K562 (cell line): ENCODE measurements at regions not wholly inside any gene's neighbourhood (a gene's known extent, or its start where the extent isn't known, plus 50 kb on each side); places are given as distances from the start of the nearest gene placed in this dataset.

ENCODE experiments used
- ATAC-seq: fragments of 200-7000 bp; cut with Tn5 transposase; 3 replicates; pipeline ENCODE4 v1.9.1; 2020; ENCODE audit warnings: moderate library complexity
- BruUV-seq: library from RNA; stranded (reverse); fragments of 400-500 nt; replicated peaks from 2 replicates; lab custom pipeline; 2021; lab: Mats Ljungman, UMichigan
- CTCF ChIA-PET: fragments of 300-600 bp; formaldehyde crosslinking; extraction: SDS; loops from one replicate; lab custom pipeline; 2021; ENCODE audit warnings: low intra/inter-chr PET ratio; lab: Yijun Ruan, JAX
- POLR2A ChIA-PET: fragments of 300-600, 350-650 bp; sonication (Branson Sonifier 250); formaldehyde crosslinking; extraction: SDS; loops from one replicate; lab custom pipeline; 2021; ENCODE audit warnings: antibody characterized with exemption, inconsistent platforms; lab: Yijun Ruan, JAX
- DNase-seq, 4 experiments: peaks; one replicate each; pipeline versions ENCODE4 v3.0.0 to v3.0.0-alpha.2; 2011 to 2018; ENCODE audit warnings: low spot score in 3 of 4, mixed read lengths in 3 of 4; ENCODE audit errors: extremely low read depth in 1 of 4
- FAIRE-seq: peaks from 2 replicates; lab custom pipeline; 2011; peaks lifted over from hg19 to GRCh38; lab: Jason Lieb, UNC
- H2AFZ ChIP-seq: 2 replicates; pipeline ENCODE4 v1.6.0; 2011; ENCODE audit warnings: low read depth, low read length, control low read depth, inconsistent platforms
- H3K27ac ChIP-seq: fragments of 200-600 bp; 3 replicates; pipeline ENCODE4 v1.8.0; 2011; ENCODE audit warnings: low read depth, mild to moderate bottlenecking, control low read depth, inconsistent platforms, low read length, moderate library complexity, mixed read lengths; ENCODE audit errors: extremely low read depth
- H3K27me3 ChIP-seq, 2 experiments: fragments of 300-600 bp in 1 of 2; 2 replicates in 1 of 2; 3 replicates in 1 of 2; pipeline versions ENCODE4 v1.6.0 to v1.8.0; 2011; ENCODE audit warnings: inconsistent platforms in 2 of 2, low read length in 2 of 2, mild to moderate bottlenecking in 1 of 2, mixed read lengths in 1 of 2, moderate library complexity in 1 of 2; ENCODE audit not compliant: control insufficient read depth in 2 of 2, insufficient read depth in 2 of 2
- H3K36me3 ChIP-seq: fragments of 300-600 bp; 3 replicates; pipeline ENCODE4 v1.8.0; 2011; ENCODE audit warnings: mild to moderate bottlenecking, low read length, inconsistent platforms; ENCODE audit not compliant: control insufficient read depth, insufficient read depth
- H3K4me1 ChIP-seq, 2 experiments: fragments of 200-600 bp in 1 of 2; replicated peaks in 1 of 2; 2 replicates in 1 of 2; 3 replicates in 1 of 2; pipeline versions ENCODE4 v1.5.1 to v1.8.0; 2011; ENCODE audit warnings: inconsistent platforms in 2 of 2, low read length in 2 of 2, mild to moderate bottlenecking in 1 of 2, mixed read lengths in 1 of 2, moderate library complexity in 1 of 2; ENCODE audit not compliant: control insufficient read depth in 2 of 2, insufficient read depth in 2 of 2
- H3K4me2 ChIP-seq: 2 replicates; pipeline ENCODE4 v1.6.1; 2011; ENCODE audit warnings: low read length, control low read depth, inconsistent platforms, mixed read lengths; ENCODE audit not compliant: insufficient read depth
- H3K4me3 ChIP-seq: fragments of 200-600 bp; sonication (generic), shearing (Covaris generic); 2 replicates; pipeline ENCODE4 v1.5.1; 2016; ENCODE audit warnings: control low read depth, inconsistent platforms
- H3K79me2 ChIP-seq: fragments of 200-600 bp; 3 replicates; pipeline ENCODE4 v1.8.0; 2011; ENCODE audit warnings: low read length, inconsistent platforms; ENCODE audit not compliant: control insufficient read depth, insufficient read depth
- H3K9ac ChIP-seq, 2 experiments: 2 replicates each; pipeline versions ENCODE4 v1.6.0 to v1.6.1; 2011; ENCODE audit warnings: low read depth in 2 of 2, low read length in 2 of 2, control low read depth in 1 of 2, inconsistent platforms in 1 of 2, mild to moderate bottlenecking in 1 of 2, mixed read lengths in 1 of 2; ENCODE audit not compliant: insufficient read depth in 1 of 2
- H3K9me1 ChIP-seq: one replicate; pipeline ENCODE4 v1.6.0; 2011; ENCODE audit warnings: inconsistent platforms, mild to moderate bottlenecking, low read length, moderate library complexity; ENCODE audit not compliant: control insufficient read depth, insufficient read depth
- H3K9me3 ChIP-seq: replicated peaks from 2 replicates; pipeline ENCODE4 v1.5.1; 2011; ENCODE audit warnings: low read depth, low read length, inconsistent platforms; ENCODE audit not compliant: control insufficient read depth, insufficient read depth
- H4K20me1 ChIP-seq: replicated peaks from 2 replicates; pipeline ENCODE4 v1.6.1; 2011; ENCODE audit warnings: low read length, inconsistent platforms, mixed read lengths; ENCODE audit not compliant: control insufficient read depth, insufficient read depth
- CUX1 ChIP-seq: fragments of 200-800 bp; sonication (Bioruptor generic); IDR thresholded peaks from 2 replicates; pipeline ENCODE4 v1.6.1; 2016; ENCODE audit warnings: missing genetic modification characterization, missing compliant biosample characterization
- DACH1 ChIP-seq: fragments of 450-650 bp; IDR thresholded peaks from 2 replicates; pipeline ENCODE4 v1.6.1; 2018; ENCODE audit not compliant: partially characterized antibody
- E2F1 ChIP-seq: sonication (generic); formaldehyde crosslinking; IDR thresholded peaks from 2 replicates; pipeline ENCODE4 v1.8.1; 2023; ENCODE audit warnings: mild to moderate bottlenecking, missing genetic modification reagents, moderate library complexity
- GTF2B ChIP-seq: IDR thresholded peaks from 2 replicates; pipeline ENCODE4 v1.6.1; 2011; ENCODE audit not compliant: insufficient read length; ENCODE audit errors: extremely low read depth
- HLTF ChIP-seq: fragments of 450-650 bp; IDR thresholded peaks from 2 replicates; pipeline ENCODE4 v1.6.1; 2016
- SP2 ChIP-seq: IDR thresholded peaks from 2 replicates; pipeline ENCODE4 v1.6.1; 2011; ENCODE audit warnings: mild to moderate bottlenecking, low read depth, low read length, moderate library complexity; ENCODE audit not compliant: poor library complexity, severe bottlenecking; ENCODE audit errors: extremely low read depth
- SREBF1 ChIP-seq: fragments of 150-350 bp; IDR thresholded peaks from 2 replicates; pipeline ENCODE4 v1.6.1; 2014; ENCODE audit warnings: antibody characterized with exemption, low read depth, low read length, borderline replicate concordance
- TAF15 ChIP-seq: fragments of 200-400 bp; formaldehyde crosslinking; IDR thresholded peaks from 2 replicates; pipeline ENCODE4 v1.6.1; 2017; ENCODE audit warnings: mild to moderate bottlenecking, low read depth, low read length, moderate library complexity
- ZBTB5 ChIP-seq: fragments of 450-650 bp; IDR thresholded peaks from 2 replicates; pipeline ENCODE4 v1.6.1; 2017; ENCODE audit warnings: antibody characterized with exemption
- ZKSCAN1 ChIP-seq: fragments of 150-350 bp; IDR thresholded peaks from 2 replicates; pipeline ENCODE4 v1.6.1; 2016; ENCODE audit warnings: low read depth, low read length
- ZNF449 ChIP-seq: fragments of 250-450 bp; sonication (Bioruptor Pico); IDR thresholded peaks from 2 replicates; pipeline ENCODE4 v1.8.0; 2022; ENCODE audit warnings: moderate library complexity, mild to moderate bottlenecking, inconsistent platforms
- ZNF699 ChIP-seq: fragments of 250-450 bp; sonication (Bioruptor Pico); IDR thresholded peaks from 2 replicates; pipeline ENCODE4 v1.8.0; 2021; ENCODE audit warnings: mild to moderate bottlenecking, moderate library complexity; ENCODE audit not compliant: insufficient replicate concordance
- WGBS: fragments of 100-300 bp; shearing (Covaris generic); methylation state at CpG from one replicate; pipeline ENCODE4 v1.1.6; 2016; ENCODE audit warnings: low coverage, mixed read lengths; ENCODE audit not compliant: insufficient coverage; ENCODE audit errors: missing lambda C conversion rate; 5-methylcytosine and 5-hydroxymethylcytosine counted together
- in situ Hi-C: fragments of 300-500 bp; cut with MboI; formaldehyde crosslinking; loops from 4 replicates; pipeline ENCODE4 v1.15.0; 2018; ENCODE audit warnings: inconsistent platforms, mixed read lengths
- intact Hi-C: fragments of 100-400 bp; cut with micrococcal nuclease; formaldehyde crosslinking; loops from 2 replicates; pipeline ENCODE4 v1.14.2; 2022

- H3K9me1 ChIP-seq: no peaks in the 10 kb centered on the region
- no peak overlapping the region for H3K4me2 ChIP-seq
- in situ Hi-C loops (no loop called here), intact Hi-C loops (no loop called here)
- H3K27me3 ChIP-seq: no peaks in the 10 kb centered on the region
- no peaks in the 10 kb centered on the region for H3K36me3 ChIP-seq
- ATAC-seq (no peak), DNase-seq (no peak), FAIRE-seq (no peak)
- H3K4me1 ChIP-seq: no peaks in the 10 kb centered on the region
- ChIA-PET POLR2A (no interaction called here), CTCF (no interaction called here)
- no peak overlapping the region for H3K9ac ChIP-seq
- H3K79me2 ChIP-seq: no peaks in the 10 kb centered on the region
- H3K9me3 ChIP-seq: no peaks in the 10 kb centered on the region
- no peak overlapping the region for H3K4me3 ChIP-seq
- no peak overlapping the region for H3K27ac ChIP-seq
- no peaks in the 10 kb centered on the region; the same call in 1 of the 2 replicates for H4K20me1 ChIP-seq
- no TSS peak for BruUV-seq
- WGBS: 0% methylated on average over 1 of the region's 1 CpG
- H2AFZ ChIP-seq: no peak overlapping the region
- no peak for TF ChIP-seq ZNF449
- no peak for TF ChIP-seq ZNF699
- no peak for TF ChIP-seq SP2
- no peak for TF ChIP-seq ZBTB5
- no peak for TF ChIP-seq GTF2B
- no peak for TF ChIP-seq SREBF1
- no peak for TF ChIP-seq HLTF
- no peak for TF ChIP-seq CUX1 (CRISPR knock-in tag)
- no peak for TF ChIP-seq ZKSCAN1
- no peak for TF ChIP-seq DACH1
- TF ChIP-seq TAF15: no peak
- no peak for TF ChIP-seq E2F1 (CRISPR knock-in tag)
Measured at GRCh38 chr4:58560736-58561135, 1450.6 kb upstream of the IGFBP7 start.
